ENCODE measurements at regions not wholly inside any gene's neighbourhood (a gene's known extent, or its start where the extent isn't known, plus 50 kb on each side); places are given as distances from the start of the nearest gene placed in this dataset.

- TF ChIP-seq CREB1 (IDR thresholded peaks at IDR 0.05) (no peak), CREB1 (CRISPR knock-in tag; IDR thresholded peaks at IDR 0.05) (no peak), JUN (IDR thresholded peaks at IDR 0.05; ENCODE audit: borderline replicate concordance, low read depth, low read length) (no peak), JUN (CRISPR knock-in tag; IDR thresholded peaks at IDR 0.05; ENCODE audit: borderline replicate concordance) (no peak), POLR2G (IDR thresholded peaks at IDR 0.05; ENCODE audit: low read depth, low read length) (no peak), TCF3 (CRISPR knock-in tag; IDR thresholded peaks at IDR 0.05) (no peak)
These were observed 55.5 kb upstream of the PCDH9 start for GRCh38 chr13:67285611-67286010.

Data from K562 (cell line).